ENCODE measurements at regions not wholly inside any gene's neighbourhood (a gene's known extent, or its start where the extent isn't known, plus 50 kb on each side); places are given as distances from the start of the nearest gene placed in this dataset.
"Not testable (repeated sequence)": the region's sequence is repeated elsewhere in the genome, so short reads cannot be mapped to it uniquely, and the experiment has no call there.

DNA sequence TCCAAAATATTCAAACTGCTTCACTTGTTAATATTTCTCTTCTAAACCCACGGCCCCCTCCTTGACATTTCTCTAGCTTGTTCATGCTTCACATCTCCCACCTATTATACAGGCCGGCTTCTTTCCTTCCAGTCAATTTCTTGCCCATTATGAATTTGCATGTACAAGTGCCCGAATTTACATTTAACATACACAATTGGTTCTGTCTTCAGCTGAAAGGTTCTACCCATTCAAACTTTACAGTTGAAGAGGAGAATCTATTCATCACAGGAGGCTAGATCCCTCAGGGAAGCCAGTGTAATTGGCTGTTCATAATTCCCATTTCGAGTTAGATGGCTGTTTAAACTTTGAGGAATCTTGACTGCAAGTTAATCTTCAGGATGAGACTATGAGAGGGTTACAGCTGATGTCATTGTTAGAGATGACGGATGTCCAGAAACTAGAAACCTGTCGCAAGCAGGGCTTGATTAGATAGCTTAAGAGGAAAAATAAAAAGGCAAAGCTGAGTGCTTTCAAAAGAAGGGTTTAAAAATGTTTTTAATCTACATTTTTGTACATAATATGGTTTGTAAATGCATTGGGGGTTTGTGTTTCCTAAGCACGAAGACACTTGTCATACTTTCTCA is 157.0 kb downstream of the ADSS2 start:
- no peaks in the 10 kb centered on the region for H3K36me3 ChIP-seq
- no peak for DNase-seq (ENCODE audit: low spot score)
- TF ChIP-seq, protein P1, sequence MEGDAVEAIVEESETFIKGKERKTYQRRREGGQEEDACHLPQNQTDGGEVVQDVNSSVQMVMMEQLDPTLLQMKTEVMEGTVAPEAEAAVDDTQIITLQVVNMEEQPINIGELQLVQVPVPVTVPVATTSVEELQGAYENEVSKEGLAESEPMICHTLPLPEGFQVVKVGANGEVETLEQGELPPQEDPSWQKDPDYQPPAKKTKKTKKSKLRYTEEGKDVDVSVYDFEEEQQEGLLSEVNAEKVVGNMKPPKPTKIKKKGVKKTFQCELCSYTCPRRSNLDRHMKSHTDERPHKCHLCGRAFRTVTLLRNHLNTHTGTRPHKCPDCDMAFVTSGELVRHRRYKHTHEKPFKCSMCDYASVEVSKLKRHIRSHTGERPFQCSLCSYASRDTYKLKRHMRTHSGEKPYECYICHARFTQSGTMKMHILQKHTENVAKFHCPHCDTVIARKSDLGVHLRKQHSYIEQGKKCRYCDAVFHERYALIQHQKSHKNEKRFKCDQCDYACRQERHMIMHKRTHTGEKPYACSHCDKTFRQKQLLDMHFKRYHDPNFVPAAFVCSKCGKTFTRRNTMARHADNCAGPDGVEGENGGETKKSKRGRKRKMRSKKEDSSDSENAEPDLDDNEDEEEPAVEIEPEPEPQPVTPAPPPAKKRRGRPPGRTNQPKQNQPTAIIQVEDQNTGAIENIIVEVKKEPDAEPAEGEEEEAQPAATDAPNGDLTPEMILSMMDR (IDR thresholded peaks at IDR 0.05), result no peak
- TF ChIP-seq POLR2AphosphoS5 (IDR thresholded peaks at IDR 0.05) (no peak), POLR2A (IDR thresholded peaks at IDR 0.05) (no peak)
- no peak overlapping the region for H3K4me3 ChIP-seq
- H3K27ac ChIP-seq, result no peak overlapping the region
- intact Hi-C loops (cut with DNase I), result no loop called here
- no peaks in the 10 kb centered on the region for H3K27me3 ChIP-seq (replicated peaks; ENCODE audit: insufficient read depth)
- no peaks in the 10 kb centered on the region for H3K9me3 ChIP-seq
- WGBS, result 86% methylated on average over 7 of the region's 7 CpGs
- no peaks in the 10 kb centered on the region for H3K4me1 ChIP-seq (replicated peaks)

DNA sequence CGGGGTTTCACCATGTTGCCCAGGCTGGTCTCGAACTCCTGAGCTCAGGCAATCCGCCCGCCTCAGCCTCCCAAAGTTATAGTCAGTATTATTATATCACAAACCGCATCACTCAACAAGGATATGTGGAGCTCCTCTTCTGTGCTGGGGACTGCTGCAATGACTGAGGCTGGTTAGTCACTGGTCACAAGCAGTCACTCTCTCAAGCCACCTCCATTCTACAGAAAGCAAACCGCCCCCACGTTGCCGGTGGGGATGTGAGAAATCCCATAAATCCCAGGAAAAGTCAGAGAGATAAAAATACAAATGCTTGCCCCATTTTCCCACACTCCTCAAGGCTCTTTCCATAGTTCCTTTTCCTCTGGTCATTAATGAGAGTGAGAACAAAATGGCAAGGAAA is 155.7 kb downstream of the ADSS2 start:
- Histone ChIP-seq H3K27ac (no peak overlapping the region), H3K4me3 (no peak overlapping the region), H3K27me3 (replicated peaks; ENCODE audit: insufficient read depth) (no peaks in the 10 kb centered on the region), H3K9me3 (no peaks in the 10 kb centered on the region), H3K4me1 (replicated peaks) (no peaks in the 10 kb centered on the region), H3K36me3 (no peaks in the 10 kb centered on the region)
- intact Hi-C loops (cut with DNase I), result no loop called here
- no peak for TF ChIP-seq POLR2AphosphoS5 (IDR thresholded peaks at IDR 0.05)
- no peak for TF ChIP-seq POLR2A (IDR thresholded peaks at IDR 0.05)
- DNase-seq (ENCODE audit: low spot score), result no peak
- 83% methylated on average over 8 of the region's 8 CpGs for WGBS

DNA sequence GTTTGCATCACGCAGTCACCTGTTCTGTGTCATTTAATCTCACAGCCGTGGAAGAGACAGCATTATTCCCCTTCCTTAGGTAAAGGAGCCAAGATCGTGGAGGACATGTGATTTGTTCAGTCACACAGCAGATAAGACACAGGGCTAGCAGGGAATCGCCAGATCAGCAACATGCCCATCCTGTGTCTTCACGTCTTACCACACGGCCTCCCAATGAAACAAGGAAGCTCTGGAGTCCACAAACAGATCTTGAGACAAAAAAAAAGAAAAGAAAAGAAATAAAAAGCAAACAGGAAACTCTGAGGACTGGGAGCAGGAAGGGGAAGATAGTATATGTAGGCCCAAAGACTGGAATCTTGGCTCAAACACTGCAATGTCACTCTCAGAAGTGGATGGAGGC is 155.3 kb downstream of the ADSS2 start:
- TF ChIP-seq POLR2A (IDR thresholded peaks at IDR 0.05) (no peak), POLR2AphosphoS5 (IDR thresholded peaks at IDR 0.05) (no peak)
- TF ChIP-seq, protein P1 (IDR thresholded peaks at IDR 0.05), result no peak
- Histone ChIP-seq H3K9me3 (no peaks in the 10 kb centered on the region), H3K27me3 (replicated peaks; ENCODE audit: insufficient read depth) (no peaks in the 10 kb centered on the region), H3K27ac (no peak overlapping the region), H3K4me1 (replicated peaks) (no peaks in the 10 kb centered on the region), H3K4me3 (no peak overlapping the region), H3K36me3 (no peaks in the 10 kb centered on the region)
- no peak for DNase-seq (ENCODE audit: low spot score)
- WGBS, result 53% methylated on average over 6 of the region's 6 CpGs
- intact Hi-C loops (cut with DNase I), result no loop called here

DNA sequence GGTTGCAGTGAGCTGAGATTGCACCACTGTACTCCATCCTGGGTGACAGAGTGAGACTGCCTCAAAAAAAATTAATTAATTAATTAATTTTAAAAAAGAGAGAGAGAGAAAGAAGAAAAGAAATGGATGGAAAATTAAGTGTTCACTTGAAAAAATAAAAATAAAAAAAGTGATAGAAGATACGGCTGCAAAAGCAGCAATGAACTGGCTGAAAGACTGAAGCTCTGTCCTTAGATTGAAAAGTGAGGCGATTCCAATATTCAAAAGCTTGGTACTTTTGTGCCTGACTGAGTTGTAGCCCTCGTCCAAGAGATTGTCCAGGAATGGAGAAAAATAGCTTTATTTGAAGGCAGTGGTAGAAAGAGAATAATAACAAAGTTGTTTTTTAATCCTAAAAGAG is 154.6 kb downstream of the ADSS2 start:
- WGBS, result 91% methylated on average over 3 of the region's 3 CpGs
- intact Hi-C loops (cut with DNase I), result no loop called here

DNA sequence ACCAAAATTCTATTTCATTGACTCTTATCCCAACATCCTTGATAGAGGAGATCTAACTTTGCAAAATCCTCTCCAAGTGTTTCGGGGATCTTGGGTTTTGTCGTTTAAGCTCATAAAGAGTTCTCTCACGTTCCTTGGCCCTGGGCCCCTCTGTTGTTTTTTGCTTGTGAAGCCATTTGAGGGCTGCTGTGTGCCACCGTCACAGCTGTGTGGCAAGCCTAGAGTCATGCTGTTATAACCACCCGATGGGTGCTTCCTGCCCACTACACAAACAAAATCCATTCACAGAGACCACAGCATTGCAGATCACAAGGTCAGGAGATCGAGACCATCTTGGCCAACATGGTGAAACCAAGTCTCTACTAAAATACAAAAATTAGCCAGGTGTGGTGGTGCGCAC is 154.1 kb downstream of the ADSS2 start:
- Histone ChIP-seq H3K27ac (no peak overlapping the region), H3K4me3 (no peak overlapping the region), H3K4me1 (replicated peaks) (no peaks in the 10 kb centered on the region), H3K27me3 (replicated peaks; ENCODE audit: insufficient read depth) (no peaks in the 10 kb centered on the region), H3K36me3 (no peaks in the 10 kb centered on the region), H3K9me3 (no peaks in the 10 kb centered on the region)
- no peak for DNase-seq (ENCODE audit: low spot score)
- TF ChIP-seq POLR2AphosphoS5 (IDR thresholded peaks at IDR 0.05), result no peak
- no peak for TF ChIP-seq POLR2A (IDR thresholded peaks at IDR 0.05)
- TF ChIP-seq, protein P1 (IDR thresholded peaks at IDR 0.05), result no peak
- intact Hi-C loops (cut with DNase I), result no loop called here
- 82% methylated on average over 7 of the region's 7 CpGs for WGBS

More for the DNA sequence above, 154.6 kb downstream of the ADSS2 start:
- TF ChIP-seq POLR2AphosphoS5 (IDR thresholded peaks at IDR 0.05), result no peak
- TF ChIP-seq POLR2A (IDR thresholded peaks at IDR 0.05), result no peak
- TF ChIP-seq, protein P1 (IDR thresholded peaks at IDR 0.05), result no peak
- Histone ChIP-seq H3K27ac (no peak overlapping the region), H3K27me3 (replicated peaks; ENCODE audit: insufficient read depth) (no peaks in the 10 kb centered on the region), H3K4me1 (replicated peaks) (no peaks in the 10 kb centered on the region), H3K4me3 (no peak overlapping the region), H3K9me3 (no peaks in the 10 kb centered on the region), H3K36me3 (no peaks in the 10 kb centered on the region)
- DNase-seq (ENCODE audit: low spot score), result no peak

DNA sequence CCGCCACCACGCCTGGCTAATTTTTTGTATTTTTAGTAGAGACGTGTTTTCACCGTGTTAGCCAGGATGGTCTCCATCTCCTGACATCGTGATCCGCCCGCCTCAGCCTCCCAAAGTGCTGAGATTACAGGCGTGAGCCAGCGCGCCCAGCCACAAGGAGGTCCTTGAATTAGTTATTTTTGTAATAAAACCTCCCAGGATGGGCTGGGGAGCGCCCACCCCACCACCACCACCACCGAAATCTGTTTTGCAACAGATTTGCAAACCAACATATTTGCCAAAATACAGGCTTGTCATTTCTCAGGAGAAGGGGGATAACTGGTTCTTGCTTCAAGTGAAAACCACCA is 151.7 kb downstream of the ADSS2 start:
- not testable (repeated sequence) for H3K9me3 ChIP-seq; H3K27me3 ChIP-seq (replicated peaks; ENCODE audit: insufficient read depth); H3K36me3 ChIP-seq; H3K4me1 ChIP-seq (replicated peaks); H3K4me3 ChIP-seq; DNase-seq (ENCODE audit: low spot score)
- intact Hi-C loops (cut with DNase I), result loop anchor here (10.0 kb wide), 1 partner anchor 145 kb away; no protein-coding TSS in a partner anchor
- peak overlapping the region; percentile 63 to 64 for H3K27ac ChIP-seq
- 91% methylated on average over 12 of the region's 12 CpGs for WGBS

Data from prostate gland (tissue), 2 donors.